ENCODE measurements at regions not wholly inside any gene's neighbourhood (a gene's known extent, or its start where the extent isn't known, plus 50 kb on each side); places are given as distances from the start of the nearest gene placed in this dataset.
"Not testable (repeated sequence)": the region's sequence is repeated elsewhere in the genome, so short reads cannot be mapped to it uniquely, and the experiment has no call there.

- H3K4me1 Mint-ChIP-seq; CTCF ChIA-PET; H3K27ac Mint-ChIP-seq; H3K4me3 ChIP-seq (ENCODE audit: low read length); H3K4me1 ChIP-seq (ENCODE audit: control insufficient read depth in 2 of 2, insufficient read depth in 2 of 2, low read length in 2 of 2); ATAC-seq; intact Hi-C loops (cut with micrococcal nuclease); H3K27ac ChIP-seq (ENCODE audit: low read depth, low read length); H3K9me3 ChIP-seq (ENCODE audit: control insufficient read depth in 2 of 3, low read length in 3 of 3); H3K36me3 ChIP-seq (ENCODE audit: control insufficient read depth in 2 of 3, insufficient read depth in 3 of 3, low read length in 3 of 3); POLR2A ChIA-PET; H3K9me3 Mint-ChIP-seq; H3K27me3 ChIP-seq (ENCODE audit: control insufficient read depth in 2 of 2, insufficient read depth in 2 of 2, low read length in 2 of 2); H3K36me3 Mint-ChIP-seq; H3K27me3 Mint-ChIP-seq: not testable (repeated sequence)
- peak in 5 of 9 donors; percentile 2 to 22 (median 10) for DNase-seq
- H3K4me3 Mint-ChIP-seq: peak overlapping the region in 1 of 10 donors; percentile 7
Observed at GRCh38 chr9:65223986-65224385, 61.0 kb downstream of the FOXD4L5 start.

- H3K4me3 Mint-ChIP-seq; H3K27me3 ChIP-seq (ENCODE audit: control insufficient read depth in 2 of 2, insufficient read depth in 2 of 2, low read length in 2 of 2); intact Hi-C loops (cut with micrococcal nuclease); H3K9me3 ChIP-seq (ENCODE audit: control insufficient read depth in 2 of 3, low read length in 3 of 3); H3K36me3 ChIP-seq (ENCODE audit: control insufficient read depth in 2 of 3, insufficient read depth in 3 of 3, low read length in 3 of 3); H3K27ac Mint-ChIP-seq; CTCF ChIA-PET; H3K4me1 Mint-ChIP-seq; DNase-seq; H3K27me3 Mint-ChIP-seq; H3K4me1 ChIP-seq (ENCODE audit: control insufficient read depth in 2 of 2, insufficient read depth in 2 of 2, low read length in 2 of 2); POLR2A ChIA-PET; H3K4me3 ChIP-seq (ENCODE audit: low read length); ATAC-seq; H3K36me3 Mint-ChIP-seq; H3K27ac ChIP-seq (ENCODE audit: low read depth, low read length): not testable (repeated sequence)
- H3K9me3 Mint-ChIP-seq: peaks cover 0 to 13% (median 0%) of the 10 kb centered on the region in 11 donors
Observed at GRCh38 chr9:65208834-65209233, 76.2 kb downstream of the FOXD4L5 start.

- POLR2A ChIA-PET; intact Hi-C loops (cut with micrococcal nuclease); H3K27me3 ChIP-seq (ENCODE audit: control insufficient read depth in 2 of 2, insufficient read depth in 2 of 2, low read length in 2 of 2); H3K36me3 ChIP-seq (ENCODE audit: control insufficient read depth in 2 of 3, insufficient read depth in 3 of 3, low read length in 3 of 3); H3K4me1 Mint-ChIP-seq; H3K27me3 Mint-ChIP-seq; H3K9me3 ChIP-seq (ENCODE audit: control insufficient read depth in 2 of 3, low read length in 3 of 3); CTCF ChIA-PET; H3K4me3 ChIP-seq (ENCODE audit: low read length); DNase-seq; H3K4me1 ChIP-seq (ENCODE audit: control insufficient read depth in 2 of 2, insufficient read depth in 2 of 2, low read length in 2 of 2); H3K36me3 Mint-ChIP-seq; H3K4me3 Mint-ChIP-seq; ATAC-seq; H3K27ac ChIP-seq (ENCODE audit: low read depth, low read length): not testable (repeated sequence)
- H3K9me3 Mint-ChIP-seq: peaks cover 0 to 13% (median 0%) of the 10 kb centered on the region in 11 donors
- H3K27ac Mint-ChIP-seq: peak overlapping the region in 2 of 9 donors; percentile 76 to 86
Observed at GRCh38 chr9:65207273-65207672, 77.7 kb downstream of the FOXD4L5 start.

GRCh38 chr9:65205853-65206252 lies 79.2 kb downstream of the FOXD4L5 start:
- ATAC-seq; H3K27me3 ChIP-seq (ENCODE audit: control insufficient read depth in 2 of 2, insufficient read depth in 2 of 2, low read length in 2 of 2); H3K27me3 Mint-ChIP-seq; intact Hi-C loops (cut with micrococcal nuclease); H3K4me1 ChIP-seq (ENCODE audit: control insufficient read depth in 2 of 2, insufficient read depth in 2 of 2, low read length in 2 of 2); POLR2A ChIA-PET; CTCF ChIA-PET; H3K4me3 ChIP-seq (ENCODE audit: low read length); H3K4me3 Mint-ChIP-seq; H3K27ac Mint-ChIP-seq; DNase-seq; H3K4me1 Mint-ChIP-seq; H3K9me3 ChIP-seq (ENCODE audit: control insufficient read depth in 2 of 3, low read length in 3 of 3); H3K27ac ChIP-seq (ENCODE audit: low read depth, low read length); H3K36me3 ChIP-seq (ENCODE audit: control insufficient read depth in 2 of 3, insufficient read depth in 3 of 3, low read length in 3 of 3); H3K36me3 Mint-ChIP-seq: not testable (repeated sequence)
- peaks cover 0 to 13% (median 0%) of the 10 kb centered on the region in 11 donors for H3K9me3 Mint-ChIP-seq

GRCh38 chr9:65195781-65196180 lies 89.2 kb downstream of the FOXD4L5 start:
- H3K9me3 ChIP-seq (ENCODE audit: control insufficient read depth in 2 of 3, low read length in 3 of 3); H3K27ac Mint-ChIP-seq; H3K27ac ChIP-seq (ENCODE audit: low read depth, low read length); DNase-seq; ATAC-seq; POLR2A ChIA-PET; CTCF ChIA-PET; H3K27me3 ChIP-seq (ENCODE audit: control insufficient read depth in 2 of 2, insufficient read depth in 2 of 2, low read length in 2 of 2); intact Hi-C loops (cut with micrococcal nuclease); H3K4me1 ChIP-seq (ENCODE audit: control insufficient read depth in 2 of 2, insufficient read depth in 2 of 2, low read length in 2 of 2); H3K4me3 ChIP-seq (ENCODE audit: low read length); H3K4me3 Mint-ChIP-seq; H3K4me1 Mint-ChIP-seq; H3K9me3 Mint-ChIP-seq; H3K27me3 Mint-ChIP-seq; H3K36me3 Mint-ChIP-seq; H3K36me3 ChIP-seq (ENCODE audit: control insufficient read depth in 2 of 3, insufficient read depth in 3 of 3, low read length in 3 of 3): not testable (repeated sequence)

GRCh38 chr9:65155937-65156336 lies 129.1 kb downstream of the FOXD4L5 start:
- DNase-seq; H3K27ac Mint-ChIP-seq; CTCF ChIA-PET; POLR2A ChIA-PET; H3K4me3 ChIP-seq (ENCODE audit: low read length); intact Hi-C loops (cut with micrococcal nuclease); H3K4me1 Mint-ChIP-seq; H3K27me3 Mint-ChIP-seq; H3K36me3 Mint-ChIP-seq; H3K9me3 Mint-ChIP-seq; H3K27me3 ChIP-seq (ENCODE audit: control insufficient read depth in 2 of 2, insufficient read depth in 2 of 2, low read length in 2 of 2); H3K9me3 ChIP-seq (ENCODE audit: control insufficient read depth in 2 of 3, low read length in 3 of 3); H3K27ac ChIP-seq (ENCODE audit: low read depth, low read length); H3K4me3 Mint-ChIP-seq; ATAC-seq; H3K4me1 ChIP-seq (ENCODE audit: control insufficient read depth in 2 of 2, insufficient read depth in 2 of 2, low read length in 2 of 2); H3K36me3 ChIP-seq (ENCODE audit: control insufficient read depth in 2 of 3, insufficient read depth in 3 of 3, low read length in 3 of 3): not testable (repeated sequence)
